OCI-LY7 (cell line): ENCODE measurements at regions not wholly inside any gene's neighbourhood (a gene's known extent, or its start where the extent isn't known, plus 50 kb on each side); places are given as distances from the start of the nearest gene placed in this dataset.

Experiments used
- BruUV-seq: library from RNA; stranded (reverse); fragments of 400-500 nt; replicated peaks from 2 replicates; lab custom pipeline; 2021; lab: Mats Ljungman, UMichigan
- CTCF ChIA-PET: fragments of 300-600 bp; sonication (Branson Sonifier 250); formaldehyde crosslinking; loops from one replicate; lab custom pipeline; 2022; ENCODE audit warnings: antibody characterized with exemption; ENCODE audit not compliant: unreplicated experiment; lab: Charles Lee
- POLR2A ChIA-PET: fragments of 300-600 bp; sonication (Branson Sonifier 250); formaldehyde crosslinking; loops from one replicate; lab custom pipeline; 2022; ENCODE audit warnings: antibody characterized with exemption; lab: Charles Lee
- DNase-seq: peaks from one replicate; pipeline ENCODE4 v3.0.0-alpha.2; 2015; ENCODE audit warnings: low spot score
- H2AFZ ChIP-seq: fragments of 200-600 bp; sonication (generic), shearing (Covaris generic); 2 replicates; pipeline ENCODE4 v1.6.1; 2014; ENCODE audit warnings: mild to moderate bottlenecking, antibody characterized with exemption, low read length, moderate library complexity
- H3K27ac ChIP-seq: fragments of 200-600 bp; sonication (generic); 2 replicates; pipeline ENCODE4 v1.5.1; 2014; ENCODE audit warnings: mixed run types, low read depth, mild to moderate bottlenecking, moderate library complexity, low read length, inconsistent platforms; ENCODE audit not compliant: poor library complexity, severe bottlenecking
- H3K36me3 ChIP-seq: fragments of 200-600 bp; sonication (generic); 2 replicates; pipeline ENCODE4 v1.6.1; 2014; ENCODE audit warnings: mild to moderate bottlenecking, antibody characterized with exemption, low read length, moderate library complexity, mixed read lengths; ENCODE audit not compliant: insufficient read depth
- H3K4me1 ChIP-seq: fragments of 200-600 bp; sonication (generic); 2 replicates; pipeline ENCODE4 v1.5.1; 2014; ENCODE audit warnings: mild to moderate bottlenecking, low read length; ENCODE audit not compliant: insufficient read depth, poor library complexity, severe bottlenecking
- H3K4me2 ChIP-seq: fragments of 200-600 bp; sonication (generic); 2 replicates; pipeline ENCODE4 v1.6.1; 2014; ENCODE audit warnings: mild to moderate bottlenecking, low read length
- H3K4me3 ChIP-seq: fragments of 200-600 bp; sonication (generic); 2 replicates; pipeline ENCODE4 v1.5.1; 2014; ENCODE audit warnings: mild to moderate bottlenecking, low read depth, low read length; ENCODE audit not compliant: poor library complexity, severe bottlenecking
- H3K79me2 ChIP-seq: fragments of 200-600 bp; sonication (generic); 2 replicates; pipeline ENCODE4 v1.6.1; 2016; ENCODE audit warnings: low read depth, mild to moderate bottlenecking, low read length, moderate library complexity, mixed read lengths; ENCODE audit not compliant: insufficient read depth
- H3K9me2 ChIP-seq: fragments of 200-600 bp; sonication (generic); 2 replicates; pipeline ENCODE4 v1.6.1; 2016; ENCODE audit warnings: mild to moderate bottlenecking, low read length, mixed read lengths; ENCODE audit not compliant: insufficient read depth
- H3K9me3 ChIP-seq: fragments of 200-600 bp; sonication (generic); 2 replicates; pipeline ENCODE4 v1.6.1; 2014; ENCODE audit warnings: mild to moderate bottlenecking, mixed run types, low read length, mixed read lengths
- H4K20me1 ChIP-seq: fragments of 200-600 bp; sonication (generic); 2 replicates; pipeline ENCODE4 v1.6.1; 2014; ENCODE audit warnings: mild to moderate bottlenecking, antibody characterized with exemption, low read length, moderate library complexity, mixed read lengths; ENCODE audit not compliant: insufficient read depth
- EZH2phosphoT487 ChIP-seq: fragments of 200-600 bp; sonication (generic); IDR thresholded peaks from 2 replicates; pipeline ENCODE4 v1.6.1; 2018; ENCODE audit warnings: low read depth, borderline replicate concordance, mild to moderate bottlenecking, mixed run types, antibody characterized with exemption, low read length, moderate library complexity, mixed read lengths
- intact Hi-C: fragments of 100-400 bp; cut with micrococcal nuclease; formaldehyde crosslinking; loops from one replicate; pipeline ENCODE4 v1.10.0; 2022; ENCODE audit not compliant: unreplicated experiment
- TF ChIP-seq, protein P1 (sequence below): fragments of 200-600 bp; sonication (generic); conservative IDR thresholded peaks from 2 replicates; pipeline ENCODE4 v1.5.1; 2014; ENCODE audit warnings: mild to moderate bottlenecking, antibody characterized with exemption, low read length, moderate library complexity, mixed read lengths

DNA sequence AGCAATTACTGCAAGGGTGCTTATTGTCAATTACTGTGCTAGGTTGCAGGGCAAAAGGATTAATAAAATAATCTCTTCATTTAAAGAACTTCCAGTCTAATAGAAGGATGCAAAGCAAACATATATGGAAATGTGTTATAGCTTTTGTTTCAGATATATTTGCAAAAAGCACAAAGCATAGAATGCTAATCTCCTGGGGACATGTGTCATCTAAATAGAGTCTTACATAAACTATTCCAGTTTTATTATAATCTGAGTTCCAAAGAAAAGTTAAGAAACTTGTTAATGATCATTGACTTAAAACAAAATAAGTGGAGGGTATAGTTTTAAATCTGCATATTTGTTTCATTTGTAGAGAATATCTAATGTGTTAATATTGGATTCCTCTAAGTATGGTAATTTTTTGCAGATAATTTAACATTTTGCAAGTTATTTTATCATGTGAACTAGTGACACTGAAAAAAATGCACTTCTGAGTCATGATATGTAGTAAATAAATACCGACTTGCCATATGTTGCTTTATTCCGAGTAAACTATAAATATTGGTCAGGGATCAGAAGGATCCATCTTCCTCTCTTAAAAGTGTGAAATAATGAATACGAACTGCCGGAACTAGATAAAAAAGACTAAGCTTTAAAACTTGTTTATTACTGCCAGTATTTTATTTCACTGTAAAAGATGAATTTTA lies 231.9 kb upstream of the FAT4 start:
- Histone ChIP-seq H3K9me2 (no peaks in the 10 kb centered on the region), H3K4me3 (no peak overlapping the region), H3K27ac (no peak overlapping the region), H2AFZ (no peak overlapping the region), H3K79me2 (no peaks in the 10 kb centered on the region), H3K4me1 (no peaks in the 10 kb centered on the region), H3K9me3 (no peaks in the 10 kb centered on the region), H3K36me3 (no peaks in the 10 kb centered on the region), H4K20me1 (no peaks in the 10 kb centered on the region), H3K4me2 (no peak overlapping the region)
- no peak for DNase-seq
- POLR2A ChIA-PET, result interaction anchor here (1.1 kb wide), 1 partner anchor 314 kb away, joined by 4 read pairs; no protein-coding TSS in a partner anchor
- no TSS peak for BruUV-seq
- CTCF ChIA-PET, result no interaction called here
- intact Hi-C loops, result no loop called here
- TF ChIP-seq EZH2phosphoT487, result no peak
- TF ChIP-seq, protein P1, sequence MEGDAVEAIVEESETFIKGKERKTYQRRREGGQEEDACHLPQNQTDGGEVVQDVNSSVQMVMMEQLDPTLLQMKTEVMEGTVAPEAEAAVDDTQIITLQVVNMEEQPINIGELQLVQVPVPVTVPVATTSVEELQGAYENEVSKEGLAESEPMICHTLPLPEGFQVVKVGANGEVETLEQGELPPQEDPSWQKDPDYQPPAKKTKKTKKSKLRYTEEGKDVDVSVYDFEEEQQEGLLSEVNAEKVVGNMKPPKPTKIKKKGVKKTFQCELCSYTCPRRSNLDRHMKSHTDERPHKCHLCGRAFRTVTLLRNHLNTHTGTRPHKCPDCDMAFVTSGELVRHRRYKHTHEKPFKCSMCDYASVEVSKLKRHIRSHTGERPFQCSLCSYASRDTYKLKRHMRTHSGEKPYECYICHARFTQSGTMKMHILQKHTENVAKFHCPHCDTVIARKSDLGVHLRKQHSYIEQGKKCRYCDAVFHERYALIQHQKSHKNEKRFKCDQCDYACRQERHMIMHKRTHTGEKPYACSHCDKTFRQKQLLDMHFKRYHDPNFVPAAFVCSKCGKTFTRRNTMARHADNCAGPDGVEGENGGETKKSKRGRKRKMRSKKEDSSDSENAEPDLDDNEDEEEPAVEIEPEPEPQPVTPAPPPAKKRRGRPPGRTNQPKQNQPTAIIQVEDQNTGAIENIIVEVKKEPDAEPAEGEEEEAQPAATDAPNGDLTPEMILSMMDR, result no peak

DNA sequence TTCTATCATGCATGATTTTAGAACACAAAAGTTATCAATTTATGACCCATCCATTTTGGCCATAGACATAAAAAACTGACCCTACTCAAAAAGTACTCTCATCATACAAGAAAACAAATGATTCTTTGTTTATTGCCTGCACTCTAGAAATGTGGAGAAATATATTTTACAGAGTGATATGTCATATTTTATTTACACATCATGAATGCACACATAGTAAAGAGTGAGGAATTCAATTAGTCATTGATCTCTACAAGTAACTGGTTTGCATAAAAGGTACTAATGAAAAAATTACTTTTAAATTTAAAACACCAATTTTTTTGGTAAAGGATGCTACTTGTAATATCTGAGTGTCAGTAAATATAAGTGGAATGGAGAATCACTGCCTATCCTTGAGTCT lies 242.5 kb upstream of the FAT4 start:
- no peaks in the 10 kb centered on the region for H3K9me2 ChIP-seq
- H3K36me3 ChIP-seq, result no peaks in the 10 kb centered on the region
- ChIA-PET POLR2A (no interaction called here), CTCF (no interaction called here)
- no peaks in the 10 kb centered on the region for H4K20me1 ChIP-seq
- no peaks in the 10 kb centered on the region for H3K79me2 ChIP-seq
- no TSS peak for BruUV-seq
- H2AFZ ChIP-seq, result no peak overlapping the region
- intact Hi-C loops, result no loop called here
- no peak overlapping the region for H3K27ac ChIP-seq
- DNase-seq, result no peak
- TF ChIP-seq, protein P1, result no peak
- TF ChIP-seq EZH2phosphoT487, result no peak
- H3K4me1 ChIP-seq, result no peaks in the 10 kb centered on the region
- H3K4me2 ChIP-seq, result no peak overlapping the region
- no peaks in the 10 kb centered on the region for H3K9me3 ChIP-seq
- H3K4me3 ChIP-seq, result no peak overlapping the region

DNA sequence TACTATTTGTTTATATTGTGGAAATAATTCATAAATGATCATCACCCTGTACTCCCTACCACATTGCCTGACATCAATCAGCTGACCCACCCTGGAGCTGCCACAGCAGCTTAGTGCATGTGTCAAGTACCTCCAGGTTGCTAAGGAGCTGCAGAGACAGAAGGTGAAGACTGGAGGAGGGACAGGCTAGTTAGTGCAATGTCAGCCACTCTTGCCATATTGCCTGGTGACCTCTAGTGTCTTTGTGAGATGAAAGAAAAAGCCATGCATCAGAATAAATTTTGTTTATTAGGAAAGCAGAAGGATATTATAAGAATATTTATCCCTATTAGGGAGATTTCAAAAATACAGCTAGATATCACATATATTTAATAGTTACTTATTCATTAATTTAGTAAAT lies 243.9 kb upstream of the FAT4 start:
- H3K36me3 ChIP-seq, result no peaks in the 10 kb centered on the region
- H3K9me3 ChIP-seq, result no peaks in the 10 kb centered on the region
- no peak overlapping the region for H3K27ac ChIP-seq
- no TSS peak for BruUV-seq
- no peaks in the 10 kb centered on the region for H3K9me2 ChIP-seq
- no peak overlapping the region for H3K4me3 ChIP-seq
- intact Hi-C loops, result no loop called here
- no peaks in the 10 kb centered on the region for H3K79me2 ChIP-seq
- no peak overlapping the region for H2AFZ ChIP-seq
- H3K4me2 ChIP-seq, result no peak overlapping the region
- no peaks in the 10 kb centered on the region for H4K20me1 ChIP-seq
- ChIA-PET POLR2A (interaction anchor here (0.6 to 1.2 kb wide), 2 partner anchors 33 to 470 kb away, joined by 4 to 5 read pairs; no protein-coding TSS in a partner anchor), CTCF (no interaction called here)
- no peak for DNase-seq
- H3K4me1 ChIP-seq, result no peaks in the 10 kb centered on the region
- TF ChIP-seq EZH2phosphoT487, result no peak
- TF ChIP-seq, protein P1, result no peak
